ENCODE measurements at regions not wholly inside any gene's neighbourhood (a gene's known extent, or its start where the extent isn't known, plus 50 kb on each side); places are given as distances from the start of the nearest gene placed in this dataset.

DNA sequence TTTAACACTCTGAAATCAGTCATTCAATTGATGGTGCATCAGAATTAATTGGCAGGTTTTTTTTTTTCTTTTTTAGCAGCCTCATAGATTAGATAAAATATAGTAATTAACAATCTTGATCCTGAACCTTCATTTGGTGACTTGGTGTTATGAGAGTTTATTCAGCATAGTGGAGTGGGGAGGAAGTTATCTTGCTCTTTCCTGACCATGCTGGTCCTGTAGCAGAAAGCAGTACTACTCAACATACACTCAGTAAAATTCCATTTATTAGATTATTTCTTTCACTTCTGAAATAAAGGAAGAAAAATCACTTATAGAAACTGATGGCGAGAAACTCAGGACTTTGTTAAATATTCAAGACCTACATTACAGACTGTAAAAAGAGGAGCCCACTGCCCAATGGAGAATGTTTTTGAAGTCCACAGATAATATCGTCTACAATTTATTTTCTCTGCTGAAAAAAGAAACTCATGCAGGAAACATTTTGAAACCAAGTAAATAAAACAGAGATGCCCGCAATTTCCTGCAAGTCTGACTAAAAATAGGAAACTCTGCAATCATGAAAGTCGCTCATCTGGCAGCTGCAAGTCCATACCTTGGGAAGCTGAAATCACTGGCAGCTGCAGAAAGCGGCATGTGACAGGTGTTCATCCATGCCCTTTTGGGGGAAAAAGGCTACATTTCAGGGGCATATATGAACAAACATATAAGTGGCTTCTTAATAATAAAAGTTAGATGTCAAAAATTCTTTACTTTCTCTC lies 233.2 kb upstream of the RFX3 start:
- H3K4me3 ChIP-seq (ENCODE audit: low read depth, low read length): no peak overlapping the region
- DNase-seq (ENCODE audit: low read depth): peak; percentile 51
- no peak for TF ChIP-seq CTCF (IDR thresholded peaks at IDR 0.05; ENCODE audit: insufficient read depth, low read depth, low read length, missing control alignments)

DNA sequence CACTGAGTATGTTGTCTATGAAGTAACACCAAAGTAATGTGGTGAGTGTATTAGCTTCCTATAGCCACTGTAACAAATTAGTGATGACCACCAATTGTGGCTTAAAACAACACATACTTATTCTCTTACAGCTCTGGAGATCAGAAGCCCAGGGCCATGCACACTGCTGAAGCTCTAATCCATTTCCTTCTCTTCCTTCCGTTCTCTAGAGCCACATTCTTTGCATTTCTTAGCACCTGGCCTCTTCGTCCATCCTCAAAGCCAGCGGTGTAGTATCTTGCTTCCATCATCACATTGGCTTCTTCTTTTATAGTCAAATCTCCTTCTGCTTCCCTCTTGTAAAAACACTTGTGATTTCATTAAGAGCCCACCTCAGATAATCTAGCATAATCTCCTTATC lies 230.3 kb upstream of the RFX3 start:
- H3K4me3 ChIP-seq (ENCODE audit: low read depth, low read length): no peak overlapping the region
- DNase-seq (ENCODE audit: low read depth): no peak
- no peak for TF ChIP-seq CTCF (IDR thresholded peaks at IDR 0.05; ENCODE audit: insufficient read depth, low read depth, low read length, missing control alignments)

GRCh38 chr9:3751125-3751758 lies 225.4 kb upstream of the RFX3 start:
- no peak for DNase-seq (ENCODE audit: low read depth)
- TF ChIP-seq CTCF (IDR thresholded peaks at IDR 0.05; ENCODE audit: insufficient read depth, low read depth, low read length, missing control alignments): no peak
- no peak overlapping the region for H3K4me3 ChIP-seq (ENCODE audit: low read depth, low read length)

DNA sequence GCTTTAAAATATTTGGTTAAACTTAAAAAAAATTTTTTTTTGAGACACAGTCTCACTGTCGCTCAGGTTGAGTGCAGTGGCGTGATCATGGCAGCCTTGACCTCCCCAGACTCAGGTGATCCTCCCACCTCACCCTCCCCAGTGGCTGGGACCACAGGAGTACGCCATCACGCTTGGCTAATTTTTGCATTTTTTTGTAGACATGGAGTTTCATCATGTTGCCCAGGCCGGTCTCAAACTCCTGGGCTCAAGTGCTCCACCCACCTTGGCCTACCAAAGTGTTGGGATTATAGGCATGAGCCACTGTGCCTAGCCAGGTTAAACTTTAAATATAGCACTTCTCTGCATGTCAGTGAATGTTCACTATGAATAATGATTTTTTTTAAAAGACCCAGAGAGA lies 224.5 kb upstream of the RFX3 start:
- H3K4me3 ChIP-seq (ENCODE audit: low read depth, low read length): no peak overlapping the region
- no peak for DNase-seq (ENCODE audit: low read depth)
- no peak for TF ChIP-seq CTCF (IDR thresholded peaks at IDR 0.05; ENCODE audit: insufficient read depth, low read depth, low read length, missing control alignments)

DNA sequence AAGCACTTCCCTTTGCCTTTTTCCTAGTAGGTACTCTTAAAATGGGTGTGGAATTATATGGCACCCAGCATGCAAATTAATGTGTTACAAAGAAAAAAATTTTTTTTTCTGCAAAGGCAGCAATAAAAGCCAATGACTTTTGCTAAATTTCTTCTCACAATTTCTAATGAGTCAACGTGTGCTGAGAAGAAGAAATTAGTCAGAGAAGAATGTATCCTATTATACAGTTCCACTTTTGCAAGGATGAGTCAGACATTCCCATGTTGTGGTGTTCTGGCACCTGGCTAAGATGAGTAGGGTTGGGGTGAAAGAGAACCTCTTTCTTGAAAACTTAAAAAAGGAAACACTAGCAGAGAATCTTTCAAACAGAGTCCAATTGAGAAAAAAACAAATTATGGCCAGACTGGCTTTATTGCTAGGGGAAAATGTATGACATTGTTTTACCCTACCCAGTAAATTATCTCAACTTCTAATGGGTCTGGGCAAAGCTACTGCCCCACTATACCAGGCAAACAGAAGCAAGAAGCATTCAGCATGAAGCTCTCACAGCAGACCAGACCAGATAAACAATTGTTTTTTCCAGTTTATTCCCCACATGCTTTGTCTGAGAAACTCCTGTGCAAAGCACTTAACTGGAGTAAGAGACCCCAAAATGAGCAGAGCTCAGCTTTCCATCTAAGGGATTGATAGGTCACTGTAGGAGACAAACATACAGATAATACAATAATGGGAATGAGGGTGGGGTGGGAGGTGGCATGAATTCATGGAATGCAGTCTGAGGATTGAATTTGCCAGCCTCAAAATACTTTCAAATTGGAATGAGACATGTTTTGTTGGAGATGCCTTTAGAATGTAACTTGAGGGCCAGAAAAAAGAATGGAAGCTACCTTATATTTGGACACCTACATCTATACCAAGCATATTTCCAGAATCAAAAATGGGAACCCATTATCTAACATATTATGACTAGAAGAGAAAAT lies 220.8 kb upstream of the RFX3 start:
- H3K4me3 ChIP-seq (ENCODE audit: low read depth, low read length): no peak overlapping the region
- no peak for TF ChIP-seq CTCF (IDR thresholded peaks at IDR 0.05; ENCODE audit: insufficient read depth, low read depth, low read length, missing control alignments)
- DNase-seq (ENCODE audit: low read depth): no peak

GRCh38 chr9:3743901-3744413 lies 218.2 kb upstream of the RFX3 start:
- no peak overlapping the region for H3K4me3 ChIP-seq (ENCODE audit: low read depth, low read length)
- TF ChIP-seq CTCF (IDR thresholded peaks at IDR 0.05; ENCODE audit: insufficient read depth, low read depth, low read length, missing control alignments): no peak
- no peak for DNase-seq (ENCODE audit: low read depth)

Measured in GM12865 (cell line).